NCI-H526 treated with DMSO at 0.1 percent for 48 hours (cell line): ENCODE measurements at regions not wholly inside any gene's neighbourhood (a gene's known extent, or its start where the extent isn't known, plus 50 kb on each side); places are given as distances from the start of the nearest gene placed in this dataset.
"Not testable (repeated sequence)": the region's sequence is repeated elsewhere in the genome, so short reads cannot be mapped to it uniquely, and the experiment has no call there.

Experiments used
- DNase-seq: peaks from one replicate; lab custom pipeline; 2025; lab: John Stamatoyannopoulos, UW

DNA sequence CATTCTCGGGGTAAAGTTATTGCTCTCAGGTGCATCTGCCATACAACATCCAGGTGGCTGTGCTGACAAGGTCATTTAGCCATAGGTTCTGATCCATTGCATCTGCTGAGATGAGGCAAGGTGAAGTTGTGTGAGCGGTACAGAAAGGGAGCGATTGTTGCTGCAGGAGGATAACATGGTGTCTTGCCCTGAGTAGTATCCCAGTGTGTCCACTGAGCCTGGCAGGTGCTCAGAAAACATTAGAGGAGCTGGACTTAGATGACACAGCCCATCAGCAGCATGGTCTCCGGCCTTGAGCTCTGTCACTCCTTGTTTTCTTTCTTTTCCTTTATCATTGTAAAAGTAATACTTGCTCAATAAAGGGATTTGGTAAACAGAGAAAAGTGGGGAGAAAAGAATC, 161.1 kb upstream of the ATP10A start:
- DNase-seq = no peak

DNA sequence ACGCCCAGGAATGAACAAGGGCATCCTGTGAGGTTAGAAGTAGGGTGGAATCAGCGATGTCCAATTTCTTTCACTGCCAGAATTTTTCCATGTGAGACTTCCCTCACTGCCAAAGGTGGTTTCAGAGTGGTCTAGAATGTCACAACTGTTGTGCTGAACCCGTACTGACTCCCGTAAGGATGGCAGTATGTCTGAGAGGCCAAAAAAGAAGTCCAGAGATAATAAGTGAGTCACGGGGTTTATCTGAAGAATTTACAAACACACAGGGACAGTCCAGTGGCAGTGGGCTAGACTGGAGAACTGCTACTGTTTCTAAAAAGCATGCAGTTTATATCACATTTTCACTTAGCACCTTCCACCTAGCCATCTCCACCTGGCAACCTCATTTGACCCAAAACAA, 160.6 kb upstream of the ATP10A start:
- DNase-seq = no peak

DNA sequence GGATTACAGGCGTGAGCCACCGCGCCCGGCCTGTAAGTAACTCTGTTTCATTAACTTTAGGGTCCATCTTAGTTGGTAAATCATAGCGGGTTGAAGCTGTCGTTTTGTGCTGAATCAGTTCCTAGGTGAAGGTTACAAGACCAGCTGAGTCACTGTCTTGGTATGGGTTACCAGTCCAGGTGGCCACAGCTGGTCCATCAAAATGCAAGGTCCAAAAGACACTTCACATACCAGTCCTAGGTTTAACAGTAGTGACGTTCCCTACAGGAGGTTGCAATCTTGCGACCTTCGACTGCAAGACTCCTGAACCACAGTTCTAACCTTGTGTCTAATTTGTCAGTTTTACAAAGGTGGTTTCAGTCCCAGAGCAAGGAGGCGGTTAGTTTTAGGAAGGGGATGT, 160.1 kb upstream of the ATP10A start:
- DNase-seq = no peak

DNA sequence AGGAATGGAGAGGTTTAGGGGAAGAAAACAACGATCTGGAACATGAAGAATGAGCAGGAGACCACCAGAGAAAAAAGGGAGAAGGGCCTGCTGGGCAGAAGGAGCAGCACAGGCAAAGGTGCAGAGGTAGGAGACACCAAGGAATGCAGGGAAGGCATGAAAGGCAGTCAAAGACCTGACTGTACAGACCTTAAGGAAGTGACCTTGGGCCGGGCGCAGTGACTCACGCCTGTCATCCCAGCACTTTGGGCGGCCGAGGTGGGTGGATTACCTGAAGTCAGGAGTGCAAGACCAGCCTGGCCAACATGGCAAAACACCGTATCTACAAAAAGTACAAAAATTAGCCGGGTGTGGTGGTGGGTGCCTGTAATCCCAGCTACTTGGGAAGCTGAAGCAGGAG, 157.7 kb upstream of the ATP10A start:
- no peak for DNase-seq

DNA sequence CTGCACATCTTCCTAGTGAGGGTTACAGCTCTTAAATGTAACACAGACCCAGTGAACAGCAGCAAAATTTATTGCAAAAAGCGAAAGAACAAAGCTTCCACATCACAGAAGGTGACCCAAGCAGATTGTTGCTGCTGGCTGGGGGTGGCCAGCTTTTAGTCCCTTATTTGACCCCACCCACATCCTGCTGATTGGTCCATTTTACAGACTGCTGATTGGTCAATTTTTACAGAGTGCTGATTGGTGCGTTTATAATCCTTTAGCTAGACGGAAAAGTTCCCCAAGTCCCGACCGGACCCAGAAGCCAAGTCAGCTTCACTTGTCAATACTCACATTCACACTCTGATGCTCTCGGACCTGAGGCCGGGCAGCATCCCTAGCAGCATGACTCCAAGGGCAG, 154.5 kb upstream of the ATP10A start:
- DNase-seq = no peak

DNA sequence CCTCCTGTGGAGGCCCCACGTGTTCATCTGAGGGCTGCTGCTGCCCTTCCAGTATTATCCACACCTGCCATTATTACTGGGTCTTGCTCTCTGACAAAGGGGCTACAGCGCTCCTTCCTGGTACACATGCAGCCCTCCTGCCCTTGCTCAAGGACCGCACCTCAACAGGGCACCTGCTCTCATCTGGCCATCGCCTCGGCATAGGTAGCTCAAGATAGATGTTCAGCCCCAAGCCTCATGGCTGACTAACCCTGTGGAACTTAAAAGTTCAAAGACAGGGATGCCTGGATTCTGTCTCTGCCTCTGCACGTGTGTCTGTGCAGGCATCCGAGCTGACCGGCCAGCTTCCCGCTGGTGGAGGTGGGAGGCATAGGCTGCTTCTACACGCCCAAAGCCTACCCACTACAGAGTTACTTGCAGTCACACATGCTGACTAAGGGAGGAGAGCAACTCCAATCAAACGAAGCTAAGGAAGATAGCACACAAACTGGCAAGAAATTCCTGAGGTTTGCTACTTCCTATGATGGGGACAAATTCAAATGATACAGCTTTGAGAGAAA, 152.5 kb upstream of the ATP10A start:
- DNase-seq = no peak

DNA sequence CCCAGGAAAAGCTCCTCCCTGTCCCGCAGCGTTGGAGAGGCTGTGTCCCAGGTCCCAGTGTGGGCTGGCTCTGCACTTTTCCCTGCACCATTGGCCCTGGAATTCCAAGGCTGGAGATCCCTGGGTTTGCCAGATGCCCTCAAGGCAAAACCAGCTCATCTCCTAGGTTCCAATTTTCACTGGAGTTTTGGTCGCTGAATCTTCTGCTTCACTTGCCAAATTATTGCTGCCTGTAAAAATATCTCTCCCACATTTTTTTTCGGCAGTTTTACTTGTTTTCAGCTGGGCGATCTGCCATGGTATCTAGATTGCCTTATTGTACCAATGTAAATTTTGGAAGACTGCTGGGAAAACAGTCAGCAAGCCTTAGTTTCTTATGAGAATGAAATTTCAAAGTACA, 150.9 kb upstream of the ATP10A start:
- DNase-seq = no peak

DNA sequence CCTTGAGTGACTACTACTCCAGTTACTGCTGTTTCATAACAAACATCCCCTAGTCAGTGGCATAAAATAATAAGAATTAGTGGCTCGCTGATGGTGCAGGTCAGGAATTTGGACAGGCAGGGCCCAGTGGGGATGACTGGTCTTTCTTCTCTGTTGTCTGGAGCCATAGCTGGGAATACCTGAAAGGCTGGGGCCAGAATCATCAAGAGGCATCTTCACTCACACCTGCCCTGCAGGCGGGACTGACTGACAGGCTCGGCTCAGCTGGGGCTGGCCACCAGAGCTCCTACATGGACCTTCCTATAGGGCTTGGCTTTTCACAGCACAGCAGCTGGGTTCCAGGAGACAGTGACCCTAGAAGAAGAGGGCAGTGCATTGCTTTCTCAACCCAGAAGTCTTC, 148.8 kb upstream of the ATP10A start:
- DNase-seq = no peak

DNA sequence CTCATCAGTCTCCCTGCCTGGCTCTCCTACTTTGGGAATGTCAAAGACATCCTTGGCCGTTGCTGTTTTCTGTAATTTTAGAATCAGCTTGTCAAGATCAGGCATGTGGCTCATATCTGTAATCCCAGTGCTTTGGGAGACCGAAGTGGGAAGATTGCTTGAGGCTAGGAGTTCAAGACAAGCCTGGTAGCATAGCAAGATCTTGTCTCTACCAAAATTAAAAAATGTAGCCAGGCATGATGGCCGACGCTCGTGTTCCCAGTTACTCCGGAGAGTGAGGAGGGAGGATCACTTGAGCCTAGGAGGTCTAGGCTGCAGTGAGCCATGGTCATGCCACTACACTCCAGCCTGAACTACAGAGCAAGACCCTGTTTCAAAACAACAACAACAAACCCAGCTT, 144.0 kb upstream of the ATP10A start:
- no peak for DNase-seq

DNA sequence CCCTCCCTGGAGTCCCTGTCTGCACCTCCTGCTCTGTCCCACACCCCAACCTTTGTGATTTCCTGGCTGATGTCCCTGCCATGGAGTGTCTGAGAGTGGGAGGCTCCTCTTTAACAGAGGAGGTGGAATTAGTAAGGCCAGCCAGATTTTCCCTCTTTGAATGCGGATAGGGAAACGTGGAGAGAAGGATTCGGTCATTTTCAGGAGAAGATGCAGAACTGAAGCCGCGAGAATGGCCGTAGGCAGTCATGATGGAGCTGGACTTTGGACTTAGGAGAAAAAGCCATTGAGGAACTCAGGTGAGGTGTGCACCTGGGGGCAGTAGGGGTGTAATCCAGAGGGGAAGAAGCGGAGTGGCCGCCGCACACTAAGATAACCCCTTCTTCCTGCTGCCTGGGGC, 138.1 kb upstream of the ATP10A start:
- no peak for DNase-seq

DNA sequence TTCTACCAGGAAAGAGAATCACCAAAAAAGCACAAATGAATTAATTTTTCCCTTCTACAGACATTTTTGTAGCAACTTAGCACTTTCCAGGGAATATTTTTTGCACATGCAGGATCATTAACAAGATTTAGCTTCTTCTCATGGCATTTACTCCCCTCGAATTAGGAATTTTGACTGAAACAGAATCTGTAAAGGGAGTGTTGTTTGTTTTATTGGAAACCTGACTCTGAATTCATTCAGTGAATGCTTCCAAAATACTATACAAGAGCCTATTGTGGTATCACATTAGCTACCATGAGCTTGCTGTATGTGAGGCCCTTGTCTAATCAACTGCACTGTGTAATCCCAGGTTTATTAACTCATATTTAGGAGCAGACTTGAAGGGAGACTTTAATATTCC, 130.4 kb upstream of the ATP10A start:
- no peak for DNase-seq

DNA sequence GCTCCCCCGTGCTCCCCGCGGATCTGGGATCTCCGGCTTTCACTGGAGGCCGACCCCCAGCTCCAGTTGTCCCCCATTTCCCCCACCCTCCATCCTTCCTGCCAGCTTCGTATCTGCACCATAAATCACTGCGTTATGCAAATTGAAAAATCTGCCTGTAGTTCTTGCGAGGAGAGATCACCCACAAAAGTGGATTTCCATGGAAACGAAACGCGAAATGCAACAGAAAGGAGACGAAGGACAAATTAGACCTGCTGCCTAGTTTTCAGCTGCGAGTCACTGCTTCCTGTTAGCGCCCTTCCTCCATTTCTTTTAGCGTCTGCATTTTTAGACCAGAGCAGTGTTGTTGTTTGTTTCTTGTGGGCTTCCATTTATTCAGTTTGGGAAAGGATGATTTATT, 127.1 kb upstream of the ATP10A start:
- DNase-seq = no peak

DNA sequence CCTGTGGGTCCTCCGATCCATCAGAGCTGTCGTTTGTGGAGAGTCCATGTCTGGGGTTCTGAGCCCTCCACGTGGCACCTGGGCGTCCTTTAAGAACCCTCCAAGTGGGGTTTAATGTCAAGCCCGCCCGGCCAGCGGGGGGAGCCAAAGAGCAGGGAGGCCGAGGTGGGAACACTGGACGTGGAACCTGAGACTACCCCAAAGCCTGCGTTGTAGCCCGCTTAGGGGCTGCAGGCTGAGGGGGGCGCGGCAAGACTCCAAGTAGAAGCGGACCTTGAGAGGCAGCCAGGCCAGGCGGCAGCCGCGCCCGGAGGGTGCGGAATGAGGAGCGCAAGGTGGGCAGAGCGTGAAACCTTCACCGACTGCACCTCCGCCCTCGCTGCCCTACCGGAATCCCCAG, 126.2 kb upstream of the ATP10A start:
- no peak for DNase-seq

DNA sequence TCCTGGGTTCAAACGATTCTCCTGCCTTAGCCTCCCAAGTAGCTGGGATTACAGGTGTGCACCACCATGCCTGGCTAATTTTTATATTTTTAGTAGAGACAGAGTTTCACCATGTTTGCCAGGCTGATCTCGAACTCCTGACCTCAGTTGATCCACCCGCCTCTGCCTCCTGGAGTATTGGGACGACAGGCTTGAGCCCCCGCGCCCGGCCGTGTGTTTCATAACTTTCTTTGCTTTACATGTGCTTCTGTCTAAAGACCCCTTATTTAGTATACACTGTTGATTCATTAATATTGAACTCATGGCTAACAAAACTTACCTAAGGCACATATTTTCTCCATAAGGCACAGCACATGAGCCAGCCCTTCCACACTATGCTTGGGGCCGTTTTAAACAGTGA, 125.6 kb upstream of the ATP10A start:
- DNase-seq = not testable (repeated sequence)

DNA sequence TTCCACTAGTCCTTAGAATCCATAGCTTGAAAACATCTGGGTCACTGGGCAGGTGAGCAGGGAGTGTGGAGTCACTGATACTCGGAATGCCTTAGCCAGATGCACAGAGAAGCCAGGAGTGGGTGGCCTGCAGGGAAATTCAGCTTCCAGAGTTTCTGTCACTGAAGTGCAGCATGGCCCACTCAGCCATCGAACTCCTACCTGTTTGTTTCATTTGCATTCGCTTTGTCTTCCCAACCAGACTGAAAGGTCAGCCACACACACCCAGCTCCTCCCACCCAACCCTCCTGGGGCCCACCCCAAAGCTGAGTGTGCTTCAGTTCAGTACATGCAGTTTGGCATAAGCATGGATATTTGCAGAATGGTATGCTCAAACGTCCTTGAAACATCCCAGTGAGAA, 124.5 kb upstream of the ATP10A start:
- DNase-seq = no peak

DNA sequence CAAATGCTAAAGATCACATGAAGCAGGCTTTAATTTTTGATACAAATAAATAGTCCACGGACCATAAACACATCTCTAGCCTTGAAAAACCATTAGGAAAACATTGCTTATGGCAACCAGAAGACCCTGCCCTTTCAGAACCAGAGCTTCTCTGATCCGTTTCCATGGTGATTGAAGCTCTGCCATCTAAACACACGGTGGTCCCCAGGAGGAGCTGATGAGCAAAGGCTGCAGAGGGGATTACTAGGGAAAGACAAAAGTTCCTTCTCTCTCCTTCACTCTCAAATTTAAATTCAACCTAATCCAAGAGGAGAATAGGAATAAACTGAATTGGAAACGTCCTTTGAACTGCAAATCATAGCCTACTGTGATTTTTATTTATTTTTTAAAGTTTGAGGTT, 122.0 kb upstream of the ATP10A start:
- no peak for DNase-seq

DNA sequence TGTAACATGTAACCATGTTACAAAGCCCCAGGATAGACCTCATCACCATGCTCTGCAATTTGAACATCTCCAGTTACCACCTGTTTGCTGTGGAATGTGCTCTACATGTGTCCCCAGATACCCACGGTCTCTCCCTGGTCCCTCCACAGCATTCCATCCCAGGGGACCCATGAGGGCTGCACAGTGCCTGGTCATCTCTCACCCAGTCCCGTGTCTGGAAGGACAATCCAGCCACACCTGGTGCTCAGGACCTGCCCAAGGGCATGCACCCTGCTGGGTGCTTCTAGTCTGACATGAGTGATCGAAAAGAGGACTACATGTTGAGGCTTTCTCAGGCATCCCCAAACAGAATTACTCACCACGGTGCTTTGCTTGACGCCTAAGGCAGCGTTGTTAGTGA, 119.6 kb upstream of the ATP10A start:
- no peak for DNase-seq

DNA sequence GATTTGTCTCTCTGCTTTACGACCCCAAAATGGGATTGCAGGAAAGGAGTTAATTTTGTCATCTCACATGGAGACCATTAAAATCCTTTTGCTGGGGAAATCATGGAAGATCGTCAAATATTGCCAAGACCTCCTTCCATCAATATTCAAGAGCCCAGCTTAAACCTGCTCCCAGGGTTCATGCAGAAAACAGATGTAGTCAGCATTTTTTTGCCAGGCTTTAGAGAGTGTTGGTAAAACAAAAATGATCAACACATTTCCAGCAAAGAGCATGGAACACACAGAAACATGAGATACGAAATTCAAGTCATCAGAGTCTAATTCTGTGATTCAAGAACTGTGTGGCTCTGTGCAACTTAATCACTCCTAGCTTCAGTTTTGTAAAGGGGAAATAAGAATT, 118.0 kb upstream of the ATP10A start:
- DNase-seq = no peak

DNA sequence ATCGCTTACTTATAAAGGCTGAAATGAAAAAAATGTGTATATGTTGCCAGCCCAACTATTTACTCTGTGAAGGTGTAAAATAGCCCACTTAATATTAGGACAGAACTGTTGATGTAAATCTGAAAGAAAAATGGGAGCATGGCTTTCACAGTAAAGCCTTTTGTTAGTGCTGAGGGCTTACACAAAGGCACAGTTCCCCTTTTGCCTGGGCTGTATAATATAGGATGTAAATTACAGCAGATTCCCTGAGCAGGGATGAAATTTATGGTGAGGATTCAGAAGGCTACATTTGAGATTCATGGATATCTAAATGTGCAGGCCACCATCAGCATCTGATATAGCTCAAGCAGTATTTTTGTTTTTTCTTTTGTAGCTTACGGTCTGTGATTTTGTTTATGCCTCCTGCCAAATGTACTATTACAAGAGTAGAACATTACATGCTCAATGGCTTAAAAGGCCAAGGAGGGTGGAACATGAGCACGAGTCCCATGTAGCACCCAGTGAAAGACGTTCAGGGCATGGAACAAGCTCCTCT, 109.1 kb upstream of the ATP10A start:
- DNase-seq = no peak

DNA sequence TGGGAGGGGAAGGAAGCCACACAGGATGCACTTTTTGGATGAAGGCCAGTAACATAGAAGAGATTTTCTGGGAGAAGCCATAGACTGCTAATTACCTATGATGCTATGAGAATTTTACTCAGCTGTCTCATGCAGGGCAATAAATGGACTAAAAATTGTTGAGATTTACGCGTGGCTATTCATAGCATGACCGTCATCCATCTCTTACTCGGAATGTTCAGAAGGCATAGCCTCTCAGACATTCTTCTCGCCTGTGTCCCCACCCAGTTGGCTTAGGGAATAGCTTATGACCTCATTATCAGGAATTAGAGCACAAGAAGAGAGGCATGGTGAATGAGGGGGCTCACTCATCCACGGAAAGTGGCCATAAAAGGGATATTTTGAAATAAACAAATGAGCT, 107.9 kb upstream of the ATP10A start:
- no peak for DNase-seq

DNA sequence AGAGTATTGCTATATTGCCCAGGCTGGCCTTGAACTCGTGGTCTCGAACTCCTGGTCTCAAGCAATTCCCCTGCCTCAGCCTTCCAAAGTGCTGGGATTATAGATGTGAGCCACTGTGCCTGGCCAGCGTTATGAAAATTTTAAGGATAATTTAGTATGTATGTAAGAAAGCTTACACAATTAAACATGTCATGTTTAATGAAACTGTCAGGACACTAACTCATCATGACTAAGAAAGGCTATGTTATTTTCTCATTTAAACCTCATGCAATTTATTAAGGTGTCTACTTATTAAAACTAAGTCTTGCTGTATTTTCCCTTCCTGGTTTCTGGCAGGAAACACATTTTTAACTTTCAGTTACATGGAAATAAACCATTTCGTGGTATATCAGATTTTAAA, 106.8 kb upstream of the ATP10A start:
- DNase-seq = no peak

DNA sequence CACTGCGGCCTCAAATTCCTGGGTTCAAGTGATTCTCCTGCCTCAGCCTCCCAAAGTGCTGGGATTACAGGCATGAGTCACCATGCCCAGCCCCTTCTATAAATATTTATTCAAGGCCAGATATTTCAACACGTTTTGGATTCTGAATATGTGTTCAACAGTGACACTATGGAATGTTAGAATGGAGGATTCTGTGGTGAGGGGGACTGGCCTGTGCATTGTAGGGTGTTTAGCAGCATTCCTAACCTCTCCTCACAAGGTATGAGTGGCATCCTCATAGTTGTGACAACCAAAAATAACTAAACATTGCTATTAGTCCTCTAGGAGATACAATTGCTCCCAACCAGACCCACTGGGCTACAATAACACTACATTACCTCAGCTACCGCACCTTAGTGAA, 104.0 kb upstream of the ATP10A start:
- DNase-seq = no peak

DNA sequence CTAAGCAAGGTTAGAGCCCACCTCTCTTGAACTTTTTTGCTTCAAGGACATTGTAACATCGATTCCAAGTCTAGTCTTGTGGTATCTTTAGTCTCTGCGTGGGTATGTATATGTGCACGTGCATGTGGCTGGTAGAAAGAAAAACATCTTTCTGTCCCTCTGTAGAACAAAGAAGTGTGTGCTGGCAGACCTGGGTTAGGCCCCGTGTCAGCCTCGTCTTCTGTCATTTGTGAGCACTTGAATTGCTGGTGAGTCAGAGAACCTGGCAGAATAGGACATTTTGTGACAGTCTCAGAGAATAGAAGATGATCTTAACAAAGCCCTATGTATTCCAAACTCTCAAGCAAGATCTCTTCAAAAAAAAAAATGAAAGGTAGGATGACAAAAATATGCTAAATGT, 102.2 kb upstream of the ATP10A start:
- no peak for DNase-seq

DNA sequence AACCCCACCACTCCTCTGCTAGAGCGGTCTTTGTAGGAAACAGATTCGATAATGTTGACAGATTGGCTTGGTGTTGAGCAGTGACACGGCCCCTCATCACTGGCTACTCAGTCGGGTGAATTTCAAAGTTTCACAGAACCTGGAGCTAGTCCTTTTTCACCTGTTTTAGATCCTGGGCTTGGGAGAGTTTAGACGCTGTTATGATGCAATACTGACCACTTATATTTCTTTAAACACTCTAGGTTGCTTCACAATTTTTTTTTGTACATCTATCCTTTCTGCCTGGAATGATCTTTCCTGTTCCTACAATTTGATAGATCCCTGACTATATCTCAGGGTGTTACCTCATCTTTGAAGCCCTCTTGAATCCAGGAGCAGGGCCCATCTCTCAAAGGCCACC, 97.1 kb upstream of the ATP10A start:
- DNase-seq = no peak

DNA sequence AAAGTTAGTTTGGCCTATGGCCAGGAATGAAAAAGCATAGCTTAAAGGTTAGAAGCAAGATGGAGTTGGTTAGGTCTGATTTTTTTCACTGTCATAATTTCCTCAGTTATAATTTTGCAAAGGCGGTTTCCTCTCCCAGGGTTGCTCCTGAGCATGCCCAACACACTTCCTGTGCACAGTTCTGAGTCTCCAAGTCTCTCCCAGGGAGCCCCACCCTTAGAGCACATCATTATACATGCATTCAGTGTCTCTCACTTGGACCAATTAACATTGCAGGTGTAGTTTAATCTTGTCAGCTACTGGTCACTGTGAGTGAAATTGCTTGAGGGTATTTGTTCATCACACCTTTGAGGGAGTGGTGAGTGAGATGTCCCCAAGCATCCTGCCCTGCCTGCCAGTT, 96.0 kb upstream of the ATP10A start:
- no peak for DNase-seq
